HCT116 (cell line): ENCODE measurements at regions not wholly inside any gene's neighbourhood (a gene's known extent, or its start where the extent isn't known, plus 50 kb on each side); places are given as distances from the start of the nearest gene placed in this dataset.

Experiments
- ATAC-seq: fragments of 200-7000 bp; cut with Tn5 transposase; 2 replicates; pipeline ENCODE4 v1.9.1; 2020; ENCODE audit warnings: mild to moderate bottlenecking, moderate library complexity
- BruUV-seq: library from RNA; stranded (reverse); fragments of 400-500 nt; replicated peaks from 2 replicates; lab custom pipeline; 2021; lab: Mats Ljungman, UMichigan
- CTCF ChIA-PET: fragments of 300-600 bp; sonication (Branson Sonifier 250); formaldehyde crosslinking; loops from one replicate; lab custom pipeline; 2021; ENCODE audit warnings: antibody characterized with exemption; lab: Charles Lee
- POLR2A ChIA-PET: fragments of 300-600, 350-600 bp; sonication (Branson Sonifier 250); formaldehyde crosslinking; loops from one replicate; lab custom pipeline; 2021; ENCODE audit warnings: antibody characterized with exemption; lab: Charles Lee
- RAD21 ChIA-PET, 2 experiments: fragments of 300-600 bp; sonication (Branson Sonifier 250); formaldehyde crosslinking; loops; one replicate each; lab custom pipeline; 2023; ENCODE audit warnings: low total read pairs in 2 of 2; ENCODE audit not compliant: uncharacterized antibody in 2 of 2, unreplicated experiment in 2 of 2, low non-redundant PET in 1 of 2; lab: Charles Lee
- DNase-seq: peaks from one replicate; pipeline ENCODE4 v3.0.0-alpha.2; 2010; ENCODE audit warnings: low read depth, low spot score
- H2AFZ ChIP-seq: fragments of 200-600 bp; shearing (Covaris generic), sonication (generic); 2 replicates; pipeline ENCODE4 v1.6.1; 2017; ENCODE audit warnings: low read depth, mixed run types, mixed read lengths, antibody characterized with exemption, low read length; ENCODE audit not compliant: poor library complexity, severe bottlenecking
- H3K27ac ChIP-seq: 2 replicates; pipeline ENCODE4 v1.5.1; 2012; ENCODE audit warnings: low read depth, low read length
- H3K27me3 ChIP-seq: fragments of 200-600 bp; sonication (generic); 2 replicates; pipeline ENCODE4 v1.6.1; 2016; ENCODE audit warnings: mixed run types, low read length, mixed read lengths; ENCODE audit not compliant: insufficient read depth
- H3K36me3 ChIP-seq, 2 experiments: fragments of 200-500 bp in 1 of 2; fragments of 200-600 bp in 1 of 2; sonication (Bioruptor generic) in 1 of 2; sonication (generic) in 1 of 2; 2 replicates each; pipeline versions ENCODE4 v1.5.1 to v1.6.1; 2014 to 2016; ENCODE audit warnings: low read length in 2 of 2, inconsistent platforms in 1 of 2, mixed read lengths in 1 of 2, mixed run types in 1 of 2; ENCODE audit not compliant: insufficient read depth in 2 of 2, control insufficient read depth in 1 of 2
- H3K4me1 ChIP-seq, 2 experiments: fragments of 200-600 bp in 1 of 2; sonication (generic) in 1 of 2; 2 replicates each; pipeline versions ENCODE4 v1.5.1 to v1.6.1; 2012 to 2017; ENCODE audit warnings: low read length in 2 of 2, inconsistent platforms in 1 of 2, mild to moderate bottlenecking in 1 of 2, mixed read lengths in 1 of 2, mixed run types in 1 of 2, moderate library complexity in 1 of 2; ENCODE audit not compliant: insufficient read depth in 2 of 2, control insufficient read depth in 1 of 2
- H3K4me2 ChIP-seq: fragments of 200-600 bp; sonication (generic); 2 replicates; pipeline ENCODE4 v1.6.1; 2017; ENCODE audit warnings: mixed run types, low read length, mixed read lengths
- H3K4me3 ChIP-seq, 2 experiments: fragments of 200-600 bp in 1 of 2; sonication (generic) in 1 of 2; replicated peaks in 1 of 2; 2 replicates each; pipeline ENCODE4 v1.5.1; 2011 to 2016; ENCODE audit warnings: low read length in 2 of 2, control low read depth in 1 of 2, low read depth in 1 of 2, mild to moderate bottlenecking in 1 of 2, mixed read lengths in 1 of 2, mixed run types in 1 of 2
- H3K79me2 ChIP-seq: fragments of 200-600 bp; sonication (generic); 2 replicates; pipeline ENCODE4 v1.6.1; 2017; ENCODE audit warnings: mild to moderate bottlenecking, mixed run types, low read length, moderate library complexity, mixed read lengths; ENCODE audit not compliant: insufficient read depth
- H3K9ac ChIP-seq: fragments of 200-600 bp; sonication (generic); 2 replicates; pipeline ENCODE4 v1.6.1; 2016; ENCODE audit warnings: low read length, mixed read lengths
- H3K9me2 ChIP-seq: fragments of 200-600 bp; sonication (generic), shearing (Covaris generic); 2 replicates; pipeline ENCODE4 v1.6.1; 2017; ENCODE audit warnings: mixed run types, mild to moderate bottlenecking, moderate library complexity; ENCODE audit not compliant: insufficient read depth
- H3K9me3 ChIP-seq, 2 experiments: fragments of 200-500 bp in 1 of 2; fragments of 200-600 bp in 1 of 2; sonication (Bioruptor generic) in 1 of 2; sonication (generic) in 1 of 2; 2 replicates each; pipeline ENCODE4 v1.6.1; 2014 to 2017; ENCODE audit warnings: low read length in 2 of 2, mixed read lengths in 2 of 2, inconsistent platforms in 1 of 2, low read depth in 1 of 2, mild to moderate bottlenecking in 1 of 2, mixed run types in 1 of 2, moderate library complexity in 1 of 2; ENCODE audit not compliant: control insufficient read depth in 1 of 2, insufficient read depth in 1 of 2
- H4K20me1 ChIP-seq: fragments of 200-600 bp; sonication (generic), shearing (Covaris generic); 2 replicates; pipeline ENCODE4 v1.6.1; 2017; ENCODE audit warnings: mixed run types, mild to moderate bottlenecking, moderate library complexity; ENCODE audit not compliant: insufficient read depth
- ATF3 ChIP-seq: IDR thresholded peaks from 2 replicates; pipeline ENCODE4 v1.6.1; 2012
- CBX3 ChIP-seq: IDR thresholded peaks from 2 replicates; pipeline ENCODE4 v1.6.1; 2012; ENCODE audit warnings: low read depth
- CEBPB ChIP-seq: IDR thresholded peaks from 2 replicates; pipeline ENCODE4 v1.6.1; 2012; ENCODE audit warnings: low read depth
- CTCF ChIP-seq, 3 experiments: fragments of 200-600 bp in 1 of 3; sonication (generic) in 1 of 3; IDR thresholded peaks in 2 of 3; conservative IDR thresholded peaks in 1 of 3; 2 replicates each; pipeline ENCODE4 v1.5.1; 2012 to 2017; ENCODE audit warnings: low read depth in 2 of 3, low read length in 2 of 3, antibody characterized with exemption in 1 of 3, borderline replicate concordance in 1 of 3, control low read depth in 1 of 3, mild to moderate bottlenecking in 1 of 3, mixed read lengths in 1 of 3, mixed run types in 1 of 3, moderate library complexity in 1 of 3; ENCODE audit not compliant: insufficient read depth in 1 of 3
- EGR1 ChIP-seq: IDR thresholded peaks from 2 replicates; pipeline ENCODE4 v1.6.1; 2012; ENCODE audit warnings: low read depth
- ELF1 ChIP-seq: IDR thresholded peaks from 2 replicates; pipeline ENCODE4 v1.6.1; 2012; ENCODE audit warnings: low read depth, borderline replicate concordance
- EZH2 ChIP-seq: fragments of 200-600 bp; sonication (generic); IDR thresholded peaks from 2 replicates; pipeline ENCODE4 v1.6.1; 2017; ENCODE audit warnings: antibody characterized with exemption, mixed run types
- EZH2phosphoT487 ChIP-seq: fragments of 200-600 bp; IDR thresholded peaks from 2 replicates; pipeline ENCODE4 v1.6.1; 2018; ENCODE audit warnings: antibody characterized with exemption, borderline replicate concordance
- JUND ChIP-seq: IDR thresholded peaks from 2 replicates; pipeline ENCODE4 v1.6.1; 2012
- POLR2AphosphoS5 ChIP-seq: IDR thresholded peaks from 2 replicates; pipeline ENCODE4 v1.6.1; 2011; ENCODE audit warnings: mild to moderate bottlenecking, low read depth, low read length, moderate library complexity
- RAD21 ChIP-seq: IDR thresholded peaks from 2 replicates; pipeline ENCODE4 v1.6.1; 2012; ENCODE audit warnings: low read depth, mild to moderate bottlenecking
- REST ChIP-seq: IDR thresholded peaks from 2 replicates; pipeline ENCODE4 v1.6.1; 2012; ENCODE audit warnings: low read depth
- SRF ChIP-seq: IDR thresholded peaks from 2 replicates; pipeline ENCODE4 v1.6.1; 2012; ENCODE audit warnings: low read depth
- TCF7L2 ChIP-seq: IDR thresholded peaks from 2 replicates; pipeline ENCODE4 v1.7.0; 2011; ENCODE audit warnings: borderline replicate concordance, inconsistent platforms; ENCODE audit not compliant: insufficient read depth, insufficient read length; ENCODE audit errors: extremely low read depth
- YY1 ChIP-seq: IDR thresholded peaks from 2 replicates; pipeline ENCODE4 v1.6.1; 2011; ENCODE audit warnings: low read length, low read depth, moderate library complexity, mild to moderate bottlenecking; ENCODE audit not compliant: insufficient replicate concordance; ENCODE audit errors: extremely low read depth
- ZBTB33 ChIP-seq: IDR thresholded peaks from 2 replicates; pipeline ENCODE4 v1.6.1; 2011; ENCODE audit warnings: mild to moderate bottlenecking, low read length, moderate library complexity; ENCODE audit not compliant: insufficient replicate concordance; ENCODE audit errors: extremely low read depth
- ZFX ChIP-seq: fragments of 450-650 bp; IDR thresholded peaks from 2 replicates; pipeline ENCODE4 v1.6.1; 2017
- intact Hi-C: fragments of 100-400 bp; cut with micrococcal nuclease; formaldehyde crosslinking; loops from 2 replicates; pipeline ENCODE4 v1.10.0; 2022

- H3K9me3 ChIP-seq, result no peaks in the 10 kb centered on the region
- H3K27me3 ChIP-seq, result no peaks in the 10 kb centered on the region
- no peak overlapping the region for H3K4me2 ChIP-seq
- H3K4me1 ChIP-seq, result peaks cover 0 to 6% of the 10 kb centered on the region in 2 experiments; a peak in 1 of 4 replicates
- ChIA-PET POLR2A (no interaction called here), RAD21 (no interaction called here)
- no peak overlapping the region for H2AFZ ChIP-seq
- no TSS peak for BruUV-seq
- no peaks in the 10 kb centered on the region for H3K79me2 ChIP-seq
- no peaks in the 10 kb centered on the region for H3K36me3 ChIP-seq
- DNase-seq (no peak), ATAC-seq (no peak; the same call in 1 of the 2 replicates)
- H3K9ac ChIP-seq, result no peak overlapping the region
- H4K20me1 ChIP-seq, result no peaks in the 10 kb centered on the region
- intact Hi-C loops, result loop anchor here (5.0 kb wide), 1 partner anchor 153 kb away; no protein-coding TSS in a partner anchor
- no peak overlapping the region for H3K27ac ChIP-seq
- TF ChIP-seq ELF1 (no peak), TCF7L2 (no peak), ZFX (no peak), RAD21 (no peak), YY1 (no peak), EZH2phosphoT487 (no peak), ZBTB33 (no peak), ATF3 (no peak), EZH2 (no peak), CTCF (IDR thresholded peaks at IDR 0.05 in 2 of 3, conservative IDR thresholded peaks at IDR 0.05 in 1 of 3; ENCODE audit: borderline replicate concordance in 1 of 3, insufficient read depth in 1 of 3, low read depth in 2 of 3, low read length in 2 of 3) (no peak), EGR1 (no peak), CEBPB (no peak), CBX3 (no peak), REST (no peak), POLR2AphosphoS5 (no peak), JUND (no peak), SRF (no peak)
- TF ChIP-seq, all 23 proteins: peak for 0
- CTCF ChIA-PET, result no interaction called here
- no peaks in the 10 kb centered on the region for H3K9me2 ChIP-seq
- no peak overlapping the region for H3K4me3 ChIP-seq
Observed at GRCh38 chr20:50340541-50340940, 149.9 kb downstream of the CEBPB start.
